GM13976 (cell line): ENCODE measurements at regions not wholly inside any gene's neighbourhood (a gene's known extent, or its start where the extent isn't known, plus 50 kb on each side); places are given as distances from the start of the nearest gene placed in this dataset.

Experiments
- DNase-seq: peaks from one replicate; pipeline ENCODE4 v3.0.0; 2012; ENCODE audit warnings: low spot score
- in situ Hi-C: fragments of 300-500 bp; cut with MboI; formaldehyde crosslinking; loops from one replicate; pipeline ENCODE4 v1.12.0; 2022; ENCODE audit warnings: low sequenced_read_pairs, mixed read lengths, inconsistent platforms; ENCODE audit not compliant: unreplicated experiment
- TF ChIP-seq, protein P1 (sequence below): IDR thresholded peaks from 2 replicates; pipeline ENCODE4 v1.5.1; 2012; ENCODE audit warnings: borderline replicate concordance, mild to moderate bottlenecking; ENCODE audit not compliant: insufficient read depth; ENCODE audit errors: extremely low read depth, missing control alignments, control extremely low read depth

- TF ChIP-seq, protein P1, sequence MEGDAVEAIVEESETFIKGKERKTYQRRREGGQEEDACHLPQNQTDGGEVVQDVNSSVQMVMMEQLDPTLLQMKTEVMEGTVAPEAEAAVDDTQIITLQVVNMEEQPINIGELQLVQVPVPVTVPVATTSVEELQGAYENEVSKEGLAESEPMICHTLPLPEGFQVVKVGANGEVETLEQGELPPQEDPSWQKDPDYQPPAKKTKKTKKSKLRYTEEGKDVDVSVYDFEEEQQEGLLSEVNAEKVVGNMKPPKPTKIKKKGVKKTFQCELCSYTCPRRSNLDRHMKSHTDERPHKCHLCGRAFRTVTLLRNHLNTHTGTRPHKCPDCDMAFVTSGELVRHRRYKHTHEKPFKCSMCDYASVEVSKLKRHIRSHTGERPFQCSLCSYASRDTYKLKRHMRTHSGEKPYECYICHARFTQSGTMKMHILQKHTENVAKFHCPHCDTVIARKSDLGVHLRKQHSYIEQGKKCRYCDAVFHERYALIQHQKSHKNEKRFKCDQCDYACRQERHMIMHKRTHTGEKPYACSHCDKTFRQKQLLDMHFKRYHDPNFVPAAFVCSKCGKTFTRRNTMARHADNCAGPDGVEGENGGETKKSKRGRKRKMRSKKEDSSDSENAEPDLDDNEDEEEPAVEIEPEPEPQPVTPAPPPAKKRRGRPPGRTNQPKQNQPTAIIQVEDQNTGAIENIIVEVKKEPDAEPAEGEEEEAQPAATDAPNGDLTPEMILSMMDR, result no peak
- in situ Hi-C loops, result no loop called here
These were observed 401.2 kb downstream of the IRX1 start for GRCh38 chr5:3996707-3997336.

GRCh38 chr5:3997670-3998069 lies 402.0 kb downstream of the IRX1 start:
- in situ Hi-C loops, result no loop called here
- no peak for DNase-seq
- TF ChIP-seq, protein P1, result no peak

More at GRCh38 chr5:3996707-3997336, 401.2 kb downstream of the IRX1 start:
- DNase-seq, result no peak

DNA sequence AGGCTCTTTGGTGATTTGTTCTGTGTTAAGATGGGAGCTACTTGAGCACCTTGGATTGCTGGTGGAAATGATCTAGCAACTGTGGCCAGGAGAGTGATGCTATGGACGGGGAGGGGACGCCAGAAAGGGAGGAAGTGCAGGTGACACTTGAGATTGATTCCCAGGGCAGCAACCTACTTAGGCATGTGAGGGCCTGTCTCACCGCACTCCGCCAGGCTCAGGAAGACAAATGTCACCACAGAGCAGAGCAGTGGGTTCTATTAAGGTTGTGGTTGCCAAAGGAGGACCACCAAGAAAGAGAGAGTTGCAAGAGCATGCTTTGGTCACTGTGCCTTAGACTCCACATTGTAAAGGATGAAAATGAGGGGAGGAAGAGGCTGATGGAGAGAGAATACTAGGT lies 404.3 kb downstream of the IRX1 start:
- DNase-seq, result no peak
- TF ChIP-seq, protein P1, result no peak
- in situ Hi-C loops, result no loop called here

DNA sequence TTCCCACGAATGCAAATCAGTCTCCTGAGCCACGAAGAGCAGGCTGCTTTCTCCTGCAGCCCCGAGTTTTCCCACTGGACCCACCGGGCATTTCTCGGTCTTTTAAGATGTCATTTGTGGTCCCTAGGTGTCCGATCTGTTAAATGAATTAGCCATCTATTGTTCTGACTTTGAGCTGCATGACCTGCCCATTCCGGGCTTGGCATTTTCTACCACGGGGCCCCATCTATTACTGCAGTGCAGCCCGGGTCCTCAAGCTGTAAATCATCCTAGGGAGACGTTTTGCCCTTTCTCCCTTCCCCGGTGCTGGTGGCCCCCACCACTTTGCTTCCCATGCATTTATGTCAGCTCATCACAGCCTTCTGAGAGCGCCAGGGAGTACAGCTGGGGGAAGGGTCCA lies 405.4 kb downstream of the IRX1 start:
- TF ChIP-seq, protein P1, result no peak
- DNase-seq, result no peak
- in situ Hi-C loops, result no loop called here

GRCh38 chr5:4001758-4002533 lies 406.3 kb downstream of the IRX1 start:
- TF ChIP-seq, protein P1, result no peak
- in situ Hi-C loops, result no loop called here
- DNase-seq, result no peak

DNA sequence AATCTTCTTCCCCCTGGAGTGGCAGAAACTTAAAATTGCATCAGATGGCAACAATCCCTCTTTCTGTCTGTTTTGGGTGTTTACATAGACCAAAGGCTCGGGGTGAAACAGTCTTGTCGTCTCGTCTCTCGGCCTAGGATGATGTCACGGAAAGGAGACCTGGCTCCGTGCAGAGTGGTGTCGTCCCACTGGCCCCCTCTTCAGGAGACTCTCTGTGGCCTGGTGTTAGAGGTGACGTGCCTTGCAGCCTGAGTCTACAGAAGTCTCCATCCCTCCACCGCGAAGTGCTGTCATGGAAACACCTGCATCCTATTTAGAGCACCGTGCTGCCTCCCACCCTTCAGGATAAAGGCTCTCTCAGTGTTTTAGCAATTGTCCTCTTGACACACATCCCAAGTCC lies 409.7 kb downstream of the IRX1 start:
- in situ Hi-C loops, result no loop called here
- TF ChIP-seq, protein P1, result no peak

More for the DNA sequence above, 409.7 kb downstream of the IRX1 start:
- DNase-seq, result no peak
